OCI-LY1 (cell line): ENCODE measurements at regions not wholly inside any gene's neighbourhood (a gene's known extent, or its start where the extent isn't known, plus 50 kb on each side); places are given as distances from the start of the nearest gene placed in this dataset.

ENCODE experiments used
- H2AFZ ChIP-seq: fragments of 200-600 bp; sonication (generic), shearing (Covaris generic); 2 replicates; pipeline ENCODE4 v1.6.0; 2014; ENCODE audit warnings: antibody characterized with exemption, mild to moderate bottlenecking, low read length
- H3F3A ChIP-seq: fragments of 200-600 bp; sonication (generic), shearing (Covaris generic); 2 replicates; pipeline ENCODE4 v1.6.0; 2014; ENCODE audit warnings: mild to moderate bottlenecking, antibody characterized with exemption, low read length, moderate library complexity; ENCODE audit not compliant: insufficient read depth
- H3K27ac ChIP-seq: fragments of 200-600 bp; sonication (generic); 2 replicates; pipeline ENCODE4 v1.5.1; 2014; ENCODE audit warnings: low read length, mixed run types, mild to moderate bottlenecking, low read depth; ENCODE audit not compliant: poor library complexity, severe bottlenecking
- H3K27me3 ChIP-seq: fragments of 200-600 bp; sonication (generic); 2 replicates; pipeline ENCODE4 v1.6.0; 2014; ENCODE audit warnings: antibody characterized with exemption, mild to moderate bottlenecking, low read length, moderate library complexity; ENCODE audit not compliant: insufficient read depth
- H3K36me3 ChIP-seq: fragments of 200-600 bp; sonication (generic); 2 replicates; pipeline ENCODE4 v1.6.1; 2014; ENCODE audit warnings: mild to moderate bottlenecking, antibody characterized with exemption, low read length, moderate library complexity, mixed read lengths; ENCODE audit not compliant: insufficient read depth
- H3K4me1 ChIP-seq: fragments of 200-600 bp; sonication (generic); 2 replicates; pipeline ENCODE4 v1.5.1; 2014; ENCODE audit warnings: mild to moderate bottlenecking, low read length, moderate library complexity; ENCODE audit not compliant: insufficient read depth, severe bottlenecking
- H3K4me2 ChIP-seq: fragments of 200-600 bp; sonication (generic), shearing (Covaris generic); 2 replicates; pipeline ENCODE4 v1.6.1; 2014; ENCODE audit warnings: low read length
- H3K4me3 ChIP-seq: fragments of 200-600 bp; sonication (generic); 2 replicates; pipeline ENCODE4 v1.5.1; 2014; ENCODE audit warnings: low read length, low read depth, mild to moderate bottlenecking, mixed read lengths; ENCODE audit not compliant: poor library complexity, severe bottlenecking
- H3K79me2 ChIP-seq: fragments of 200-600 bp; shearing (Covaris generic); 2 replicates; pipeline ENCODE4 v1.6.1; 2016; ENCODE audit warnings: mixed run types, low read length, mixed read lengths; ENCODE audit not compliant: insufficient read depth
- H3K9ac ChIP-seq: fragments of 200-600 bp; sonication (generic), shearing (Covaris generic); 2 replicates; pipeline ENCODE4 v1.6.1; 2014; ENCODE audit warnings: mild to moderate bottlenecking, low read length, mixed read lengths
- H3K9me2 ChIP-seq: fragments of 200-600 bp; sonication (generic), shearing (Covaris generic); 2 replicates; pipeline ENCODE4 v1.6.1; 2014; ENCODE audit warnings: low read depth, mild to moderate bottlenecking, low read length, mixed read lengths
- H3K9me3 ChIP-seq: fragments of 200-600 bp; shearing (Covaris generic); 2 replicates; pipeline ENCODE4 v1.6.1; 2014; ENCODE audit warnings: low read length, mixed read lengths
- H4K20me1 ChIP-seq: fragments of 200-600 bp; sonication (generic), shearing (Covaris generic); 2 replicates; pipeline ENCODE4 v1.6.0; 2016; ENCODE audit warnings: mild to moderate bottlenecking, low read length; ENCODE audit not compliant: insufficient read depth
- EZH2 ChIP-seq: fragments of 200-600 bp; sonication (generic), shearing (Covaris generic); IDR thresholded peaks from 2 replicates; pipeline ENCODE4 v1.8.0; 2017; ENCODE audit warnings: borderline replicate concordance, mixed run types, mild to moderate bottlenecking, antibody characterized with exemption, low read length, moderate library complexity, mixed read lengths
- TF ChIP-seq, protein P1 (sequence below): fragments of 200-600 bp; sonication (generic), shearing (Covaris generic); IDR thresholded peaks from 2 replicates; pipeline ENCODE4 v1.5.1; 2017; ENCODE audit warnings: mild to moderate bottlenecking, antibody characterized with exemption, low read length, moderate library complexity, mixed read lengths

DNA sequence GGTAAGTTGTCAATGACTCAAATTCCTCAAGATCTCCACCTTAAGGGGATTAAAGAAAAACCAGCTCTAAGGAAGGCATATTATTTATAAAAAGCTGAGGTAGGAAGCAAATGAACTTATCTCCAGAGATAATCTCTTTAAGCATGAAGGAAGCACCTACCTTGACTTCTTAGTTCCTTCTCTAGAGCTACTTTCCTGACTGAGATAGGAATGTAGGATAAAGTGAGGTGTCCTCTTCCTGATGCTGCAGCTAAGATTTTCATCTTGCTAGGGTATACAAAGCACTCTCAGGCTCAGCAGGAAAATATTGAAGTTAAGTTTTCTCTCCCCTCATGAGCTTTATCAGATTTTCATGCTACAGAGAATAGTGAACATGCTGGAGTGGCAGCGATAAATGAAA lies 163.0 kb upstream of the E2F7 start:
- Histone ChIP-seq H3K4me3 (no peak overlapping the region), H4K20me1 (no peaks in the 10 kb centered on the region), H2AFZ (no peak overlapping the region), H3K4me1 (no peaks in the 10 kb centered on the region), H3K27ac (no peak overlapping the region), H3F3A (no peaks in the 10 kb centered on the region), H3K27me3 (no peaks in the 10 kb centered on the region), H3K9me3 (no peaks in the 10 kb centered on the region), H3K9me2 (no peaks in the 10 kb centered on the region), H3K36me3 (no peaks in the 10 kb centered on the region), H3K9ac (no peak overlapping the region), H3K79me2 (no peaks in the 10 kb centered on the region), H3K4me2 (no peak overlapping the region)
- TF ChIP-seq EZH2: no peak
- TF ChIP-seq, protein P1, sequence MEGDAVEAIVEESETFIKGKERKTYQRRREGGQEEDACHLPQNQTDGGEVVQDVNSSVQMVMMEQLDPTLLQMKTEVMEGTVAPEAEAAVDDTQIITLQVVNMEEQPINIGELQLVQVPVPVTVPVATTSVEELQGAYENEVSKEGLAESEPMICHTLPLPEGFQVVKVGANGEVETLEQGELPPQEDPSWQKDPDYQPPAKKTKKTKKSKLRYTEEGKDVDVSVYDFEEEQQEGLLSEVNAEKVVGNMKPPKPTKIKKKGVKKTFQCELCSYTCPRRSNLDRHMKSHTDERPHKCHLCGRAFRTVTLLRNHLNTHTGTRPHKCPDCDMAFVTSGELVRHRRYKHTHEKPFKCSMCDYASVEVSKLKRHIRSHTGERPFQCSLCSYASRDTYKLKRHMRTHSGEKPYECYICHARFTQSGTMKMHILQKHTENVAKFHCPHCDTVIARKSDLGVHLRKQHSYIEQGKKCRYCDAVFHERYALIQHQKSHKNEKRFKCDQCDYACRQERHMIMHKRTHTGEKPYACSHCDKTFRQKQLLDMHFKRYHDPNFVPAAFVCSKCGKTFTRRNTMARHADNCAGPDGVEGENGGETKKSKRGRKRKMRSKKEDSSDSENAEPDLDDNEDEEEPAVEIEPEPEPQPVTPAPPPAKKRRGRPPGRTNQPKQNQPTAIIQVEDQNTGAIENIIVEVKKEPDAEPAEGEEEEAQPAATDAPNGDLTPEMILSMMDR: no peak

- Histone ChIP-seq H3K27ac (no peak overlapping the region), H3K9ac (no peak overlapping the region), H3K36me3 (no peaks in the 10 kb centered on the region), H3F3A (no peaks in the 10 kb centered on the region), H3K9me3 (no peaks in the 10 kb centered on the region), H4K20me1 (no peaks in the 10 kb centered on the region), H2AFZ (no peak overlapping the region), H3K4me2 (no peak overlapping the region), H3K9me2 (no peaks in the 10 kb centered on the region), H3K79me2 (no peaks in the 10 kb centered on the region), H3K27me3 (no peaks in the 10 kb centered on the region), H3K4me3 (no peak overlapping the region), H3K4me1 (no peaks in the 10 kb centered on the region)
- TF ChIP-seq, protein P1: no peak
- no peak for TF ChIP-seq EZH2
These were observed 161.0 kb upstream of the E2F7 start for GRCh38 chr12:77226368-77226767.

DNA sequence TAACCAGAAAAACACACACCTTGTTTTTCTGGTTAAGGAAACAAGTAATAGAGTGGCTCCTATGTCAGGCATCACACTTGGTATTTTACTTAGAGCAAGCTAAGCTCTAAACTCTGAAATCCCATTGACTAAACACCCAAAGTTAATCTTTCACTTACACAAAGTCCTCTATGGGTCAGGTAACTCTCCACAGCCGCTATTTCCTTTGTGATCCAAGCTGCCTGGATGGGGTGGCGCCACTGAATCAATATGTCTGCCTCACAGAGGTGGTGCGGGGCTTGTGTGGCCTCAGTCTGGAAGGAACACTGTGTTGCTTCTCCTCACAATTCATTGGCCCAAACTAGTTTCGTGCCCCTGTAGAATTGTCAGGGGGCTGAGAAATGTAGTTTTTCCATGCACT lies 160.0 kb upstream of the E2F7 start:
- no peak overlapping the region for H3K9ac ChIP-seq
- H2AFZ ChIP-seq: no peak overlapping the region
- H3K27me3 ChIP-seq: no peaks in the 10 kb centered on the region
- no peaks in the 10 kb centered on the region for H3F3A ChIP-seq
- no peaks in the 10 kb centered on the region for H3K9me3 ChIP-seq
- no peaks in the 10 kb centered on the region for H3K79me2 ChIP-seq
- H4K20me1 ChIP-seq: no peaks in the 10 kb centered on the region
- TF ChIP-seq, protein P1: no peak
- no peak for TF ChIP-seq EZH2
- H3K4me2 ChIP-seq: no peak overlapping the region
- H3K27ac ChIP-seq: no peak overlapping the region
- H3K4me1 ChIP-seq: no peaks in the 10 kb centered on the region
- no peaks in the 10 kb centered on the region for H3K9me2 ChIP-seq
- H3K36me3 ChIP-seq: no peaks in the 10 kb centered on the region
- no peak overlapping the region for H3K4me3 ChIP-seq
